HG02571 (cell line): ENCODE measurements at regions not wholly inside any gene's neighbourhood (a gene's known extent, or its start where the extent isn't known, plus 50 kb on each side); places are given as distances from the start of the nearest gene placed in this dataset.

Experiments used
- ATAC-seq: cut with Tn5 transposase; IDR thresholded peaks from one replicate; pipeline ENCODE4 v1.9.1; 2021; ENCODE audit warnings: mild to moderate bottlenecking, moderate library complexity; ENCODE audit not compliant: unreplicated experiment

DNA sequence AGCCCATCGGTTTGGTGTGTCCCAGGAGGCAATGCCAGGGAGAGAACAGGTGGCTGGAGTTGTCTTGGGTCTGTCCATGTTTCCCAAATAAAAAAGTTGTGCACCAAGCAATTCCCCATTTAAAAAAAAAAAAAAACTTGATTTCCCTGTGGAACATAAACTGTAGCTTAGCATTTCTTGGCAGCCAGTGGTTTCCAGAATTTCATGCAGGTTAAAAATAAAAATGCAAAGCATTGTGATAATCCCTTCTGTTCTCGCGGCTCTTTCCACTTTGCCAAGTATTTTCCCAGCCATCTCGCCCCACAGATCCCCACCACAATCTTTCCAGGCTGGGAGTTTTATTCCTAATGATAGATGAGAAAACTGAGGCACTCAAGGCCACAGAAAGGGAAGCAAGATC lies 51.4 kb upstream of the MSX1 start:
- no peak for ATAC-seq

DNA sequence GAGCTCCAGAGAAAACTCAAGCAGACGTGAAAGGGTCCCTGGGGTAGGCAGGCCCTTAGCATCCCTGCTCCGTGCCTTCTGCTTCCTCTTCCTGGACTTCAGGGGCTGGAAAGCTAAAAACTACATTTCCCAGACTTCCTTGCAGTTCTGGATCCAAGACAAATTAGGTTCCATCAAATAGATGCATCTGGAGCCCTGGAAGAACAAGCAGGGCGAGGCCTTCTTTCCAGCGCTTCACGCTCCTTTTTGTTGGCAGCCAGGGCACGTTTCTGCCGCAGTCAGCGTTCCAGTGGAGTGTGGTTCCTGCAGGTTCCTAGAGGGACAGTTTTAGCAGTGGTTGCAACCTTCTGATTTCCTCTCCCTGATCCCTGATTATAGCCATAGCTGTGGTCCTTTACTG lies 53.6 kb upstream of the MSX1 start:
- no peak for ATAC-seq

DNA sequence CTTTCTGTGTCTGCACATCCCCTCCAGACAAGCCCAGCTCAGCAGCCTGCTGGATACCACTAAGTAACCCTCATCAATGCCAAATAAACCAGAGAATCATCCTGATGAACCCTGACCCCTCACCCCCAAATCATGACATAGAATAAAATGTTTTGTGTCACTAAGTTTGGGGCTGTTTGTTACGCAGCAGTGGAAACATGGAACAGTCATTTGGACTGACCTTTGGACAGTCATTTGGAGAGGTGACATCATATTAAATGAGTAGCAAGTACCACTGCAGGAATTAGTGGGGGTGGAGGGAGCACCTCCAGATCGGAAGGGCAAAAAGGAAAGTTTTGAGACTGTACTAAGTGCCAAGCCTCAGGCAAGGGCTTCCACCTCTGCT lies 55.6 kb upstream of the MSX1 start:
- ATAC-seq = no peak

DNA sequence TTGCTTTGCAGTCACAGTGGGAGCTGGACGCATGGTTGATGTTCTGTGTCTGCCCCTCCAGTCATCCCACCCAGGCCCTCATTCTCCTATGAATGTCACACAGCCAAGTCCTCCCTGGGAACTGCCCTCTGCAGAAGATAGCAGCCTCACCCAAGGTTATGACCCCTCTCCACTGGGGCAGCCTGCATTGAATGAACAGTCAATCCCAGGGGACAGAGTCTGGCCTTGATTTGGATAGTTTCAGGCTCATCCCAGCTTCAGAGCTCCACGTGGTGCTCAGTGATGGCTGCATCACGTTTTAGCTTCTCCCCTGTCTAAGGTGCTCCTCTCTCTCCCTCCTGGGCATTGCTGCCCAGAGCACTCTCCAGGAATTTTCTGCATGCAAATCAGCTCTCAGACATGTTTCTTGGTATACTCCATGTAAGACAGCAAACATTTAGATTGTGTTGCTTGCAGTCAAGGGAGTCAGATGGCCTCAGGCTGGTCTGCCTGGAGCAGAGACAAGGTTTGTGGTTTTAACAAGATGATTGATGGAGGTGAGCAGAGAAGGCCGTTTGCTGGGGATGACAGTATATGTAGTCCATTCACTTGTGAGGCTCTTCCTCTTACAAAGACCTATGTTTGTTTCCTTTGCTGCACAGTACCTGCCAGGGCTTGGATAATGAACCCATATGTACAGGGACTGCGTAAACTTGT lies 56.1 kb upstream of the MSX1 start:
- ATAC-seq = no peak

DNA sequence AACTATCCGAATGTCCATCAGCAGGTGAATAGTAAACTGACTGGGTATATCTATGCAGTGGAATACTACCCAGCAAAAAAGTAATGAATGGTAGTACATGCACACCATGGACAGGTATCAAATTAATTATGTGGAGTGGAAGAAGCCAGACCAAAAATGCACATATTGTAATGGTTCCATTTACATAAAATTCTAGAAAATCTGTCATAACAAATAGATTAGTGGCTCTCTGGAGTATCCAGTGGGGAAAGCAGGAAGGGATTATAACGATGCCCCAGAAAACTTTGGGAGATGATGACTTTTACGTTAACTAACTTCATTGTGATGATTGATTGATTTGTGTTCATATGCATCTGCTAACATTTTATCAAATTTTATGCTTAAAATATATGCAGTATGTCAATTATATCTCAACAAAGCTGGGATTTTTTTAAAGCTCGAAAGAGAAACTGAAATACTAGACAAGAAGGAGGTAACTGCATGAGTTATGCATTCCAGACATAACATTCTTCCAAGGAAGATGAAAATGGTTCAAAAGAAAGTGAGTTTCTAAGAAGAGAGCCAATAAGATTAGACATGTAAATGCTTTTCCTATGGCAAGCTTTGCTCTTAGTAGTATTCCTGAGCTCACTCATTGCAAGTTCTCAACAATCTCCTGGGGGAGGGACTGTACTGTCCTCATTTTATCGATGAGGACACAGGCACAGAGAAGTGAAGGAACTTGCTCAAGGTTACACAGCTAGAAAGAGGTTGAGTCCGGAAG lies 58.6 kb upstream of the MSX1 start:
- no peak for ATAC-seq

DNA sequence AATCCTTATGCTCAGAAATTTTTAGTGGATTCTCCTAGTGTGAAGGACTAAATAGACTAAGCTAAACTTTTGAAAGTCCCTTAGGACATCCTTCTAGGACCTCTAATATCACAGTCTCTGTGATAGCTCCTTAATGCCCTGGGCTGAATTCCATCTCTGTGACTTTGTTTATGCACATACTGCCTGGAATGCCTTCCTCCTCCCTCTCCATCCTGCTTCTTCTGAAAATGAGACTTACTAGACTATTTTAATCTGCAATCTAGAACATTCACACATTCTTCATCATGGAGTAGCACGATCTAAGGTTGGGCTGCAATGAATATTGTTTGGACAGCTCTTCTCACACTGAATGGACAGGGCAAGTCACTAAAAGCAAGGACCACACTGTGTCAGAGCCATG lies 65.0 kb upstream of the MSX1 start:
- no peak for ATAC-seq

DNA sequence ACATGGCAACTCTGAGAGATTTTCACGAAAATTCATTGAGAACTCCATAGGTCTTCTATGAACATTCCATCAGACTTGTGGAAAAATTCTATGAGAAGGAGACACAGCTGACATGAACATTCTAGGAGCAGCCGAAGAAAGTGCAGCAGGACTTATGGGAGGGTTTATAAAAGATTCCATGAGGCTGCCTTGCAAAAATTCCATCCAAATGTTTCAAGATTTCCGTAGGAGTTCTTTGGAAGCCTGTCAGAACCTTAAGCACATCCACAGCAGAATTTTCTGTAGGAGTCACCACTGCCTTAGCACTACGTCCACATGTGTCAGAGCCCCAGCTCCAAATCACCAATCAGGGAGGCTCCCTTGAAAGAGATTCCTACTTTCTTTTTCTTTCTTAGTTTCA lies 67.0 kb upstream of the MSX1 start:
- ATAC-seq = no peak

DNA sequence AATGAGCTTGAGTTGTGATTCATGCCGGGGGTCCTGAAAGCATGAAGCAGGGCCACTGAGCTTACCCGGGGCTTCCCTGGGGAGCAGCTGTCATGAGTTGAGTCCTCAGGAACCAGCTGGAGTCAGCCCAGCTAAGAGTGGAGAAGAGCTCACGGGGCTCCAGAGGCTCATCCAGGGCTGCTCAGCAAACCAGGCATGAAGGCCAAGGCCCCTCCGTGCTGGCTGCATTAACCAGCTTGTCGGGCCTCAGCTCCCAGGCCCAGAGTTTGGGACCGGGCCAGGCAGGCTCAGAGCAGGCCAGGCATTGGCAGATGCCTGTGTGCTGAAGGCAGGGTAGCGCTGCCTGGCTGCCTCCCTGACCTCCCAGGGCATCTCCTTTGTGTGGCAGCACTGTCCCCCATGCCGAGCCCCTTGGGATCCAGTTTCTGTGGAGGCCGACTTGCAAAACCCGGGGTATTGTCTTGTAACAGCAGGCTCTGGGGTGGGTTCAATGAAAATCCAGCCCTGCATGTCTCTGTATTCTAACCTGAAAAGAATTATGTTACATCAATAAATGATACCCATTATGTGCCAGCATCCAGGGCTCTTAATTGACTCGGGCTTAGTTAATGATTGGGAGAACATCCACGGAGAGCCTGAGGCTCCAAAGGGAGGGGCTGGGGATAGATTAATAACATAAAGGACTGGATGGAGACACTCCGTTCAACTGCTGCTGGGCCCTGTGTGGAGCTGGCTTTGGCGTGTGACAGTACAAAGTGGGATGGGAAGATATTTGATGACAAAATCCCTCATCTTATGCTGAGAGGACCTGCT lies 68.0 kb upstream of the MSX1 start:
- no peak for ATAC-seq

DNA sequence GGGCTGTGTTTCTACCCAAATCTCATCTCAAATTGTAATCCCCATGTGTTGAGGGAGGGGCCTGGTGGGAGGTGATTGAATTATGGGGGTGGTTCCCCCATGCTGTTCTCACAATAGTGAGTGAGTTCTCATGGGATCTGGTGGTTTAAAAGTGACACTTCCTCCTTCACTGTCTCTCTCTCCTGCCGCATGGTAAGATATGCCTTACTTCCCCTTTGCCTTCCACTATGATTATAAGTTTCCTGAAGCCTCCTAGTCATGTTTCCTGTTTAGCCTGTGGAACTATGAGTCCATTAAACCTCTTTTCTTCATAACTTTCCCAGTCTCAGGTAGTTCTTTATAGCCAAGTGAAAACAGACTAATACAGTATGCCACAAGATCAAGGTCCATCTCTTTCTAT lies 70.0 kb upstream of the MSX1 start:
- ATAC-seq = no peak

DNA sequence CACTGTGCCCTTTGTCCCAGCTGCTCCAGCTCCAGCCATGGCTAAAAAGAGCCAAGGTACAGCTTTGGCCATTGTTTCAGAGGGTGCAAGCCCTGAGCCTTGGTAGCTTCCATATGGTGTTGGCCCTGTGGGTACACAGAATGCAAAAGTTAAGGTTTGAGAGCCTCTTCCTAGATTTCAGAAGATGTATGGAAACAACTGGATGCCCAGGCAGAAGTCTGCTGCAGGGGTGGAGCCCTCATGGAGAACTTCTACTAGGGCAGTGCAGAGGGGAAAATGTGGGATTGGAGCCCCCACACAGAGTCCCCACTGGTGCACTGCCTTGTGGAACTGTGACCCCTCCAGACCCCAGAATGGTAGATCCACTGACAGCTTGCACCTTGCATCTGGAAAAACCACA lies 70.9 kb upstream of the MSX1 start:
- ATAC-seq = no peak

DNA sequence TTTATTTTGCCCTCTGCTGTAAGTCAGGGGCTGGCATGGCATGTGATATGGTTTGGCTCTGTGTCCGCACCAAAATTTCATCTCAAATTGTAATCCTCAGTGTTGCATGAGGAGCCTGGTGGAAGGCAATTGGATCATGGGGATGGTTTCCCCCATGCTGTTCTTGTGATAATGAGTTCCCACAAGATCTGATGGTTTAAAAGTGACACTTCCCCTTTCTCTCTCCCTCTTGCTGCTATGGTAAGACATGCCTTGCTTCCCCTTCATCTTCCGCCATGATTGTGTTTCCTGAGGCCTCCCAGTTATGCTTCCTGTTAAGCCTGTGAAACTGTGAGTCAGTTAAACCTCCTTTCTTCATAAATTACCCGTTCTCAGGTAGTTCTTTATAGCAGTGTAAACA lies 72.0 kb upstream of the MSX1 start:
- ATAC-seq = no peak

DNA sequence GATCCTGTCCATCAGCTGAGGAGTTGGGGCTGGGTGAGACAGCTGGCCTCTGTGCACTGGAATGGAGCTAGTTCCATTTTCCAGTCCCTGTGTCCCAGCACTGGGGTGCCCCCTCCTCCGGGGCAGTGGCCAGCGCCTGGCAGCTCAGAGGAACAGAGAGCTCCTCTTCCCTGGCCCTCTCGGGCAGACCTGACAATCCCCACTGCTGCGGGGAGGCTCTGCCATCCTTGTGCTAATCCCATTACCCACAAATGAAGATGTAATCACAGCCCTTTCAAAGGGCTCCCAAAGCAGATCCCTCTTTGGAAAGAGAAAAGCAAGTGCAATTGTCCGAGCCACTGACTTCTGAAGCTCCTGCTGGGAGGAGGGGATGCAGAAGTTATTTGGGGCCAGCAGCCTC lies 75.1 kb upstream of the MSX1 start:
- no peak for ATAC-seq

DNA sequence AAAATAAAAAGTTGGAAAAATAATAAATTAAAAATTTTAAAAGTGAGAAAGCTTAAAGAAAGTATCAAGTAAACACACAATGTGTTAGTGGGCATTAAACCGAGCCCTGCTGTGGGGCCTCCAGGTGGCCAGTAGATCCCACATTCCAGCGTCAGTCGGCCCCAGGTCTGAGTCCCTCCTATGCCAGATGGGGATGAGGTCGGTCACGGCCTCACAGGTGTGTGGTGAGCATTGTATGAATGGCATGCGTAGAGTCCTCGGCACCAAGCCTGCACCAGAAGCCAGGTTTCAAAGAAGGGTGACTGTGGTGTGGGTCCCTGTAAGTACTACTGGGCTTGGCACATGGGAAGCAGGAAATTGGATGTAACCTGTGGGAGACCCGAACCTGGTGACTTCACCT lies 75.6 kb upstream of the MSX1 start:
- no peak for ATAC-seq

DNA sequence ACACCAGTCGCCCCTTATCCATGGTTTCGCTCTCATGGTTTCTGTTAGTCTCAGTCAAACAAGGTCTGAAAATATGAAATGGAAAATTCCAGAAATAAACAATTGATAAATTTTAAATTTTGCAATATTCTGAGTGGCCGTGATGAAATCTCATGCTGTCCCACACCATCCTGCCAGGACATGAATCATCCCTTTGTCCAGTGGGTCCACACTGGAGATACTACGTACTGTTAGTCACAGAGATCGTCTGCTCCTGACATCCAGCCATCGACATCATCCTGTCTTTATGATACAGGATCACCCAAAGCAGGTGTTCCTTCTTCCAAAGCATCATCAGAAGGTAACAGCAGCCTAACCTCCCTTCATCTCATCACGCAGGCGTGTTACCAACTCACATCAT lies 76.5 kb upstream of the MSX1 start:
- no peak for ATAC-seq

DNA sequence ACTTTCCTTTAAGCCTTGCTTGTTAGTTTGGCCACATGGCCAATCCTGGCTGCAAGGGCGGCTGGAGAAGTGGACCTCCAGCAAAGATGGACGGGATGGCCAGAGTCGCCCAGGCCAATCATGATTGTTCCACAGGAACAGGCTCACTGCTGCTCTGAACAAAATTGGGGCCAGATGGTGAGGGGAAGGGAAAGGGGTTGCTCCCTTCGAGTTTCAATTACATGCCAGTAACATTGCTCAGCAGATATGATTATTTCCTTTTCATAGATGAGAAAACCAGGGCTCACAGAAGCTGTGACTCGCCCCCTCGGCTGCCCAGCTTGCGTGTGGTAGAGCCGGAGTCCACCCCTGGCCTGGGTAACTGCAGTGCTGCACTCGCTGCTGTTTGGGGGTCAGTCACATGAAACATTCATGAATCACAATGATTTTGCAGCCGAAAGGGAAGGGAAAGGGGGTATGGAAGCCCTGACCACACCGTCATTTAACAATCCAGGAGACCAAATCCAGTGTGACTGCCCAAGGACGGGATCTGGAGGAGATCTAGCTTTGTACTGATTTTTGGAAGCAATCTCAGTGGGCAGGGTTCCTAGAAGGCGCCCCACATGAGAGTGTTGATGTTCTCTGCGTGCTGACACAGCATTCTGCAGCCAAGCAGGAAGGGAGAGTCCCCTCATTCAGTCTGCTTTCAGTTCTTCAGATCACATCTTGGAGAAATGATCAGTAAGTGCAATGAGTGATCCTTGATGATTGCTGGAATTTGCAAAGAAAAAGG lies 77.3 kb upstream of the MSX1 start:
- no peak for ATAC-seq

DNA sequence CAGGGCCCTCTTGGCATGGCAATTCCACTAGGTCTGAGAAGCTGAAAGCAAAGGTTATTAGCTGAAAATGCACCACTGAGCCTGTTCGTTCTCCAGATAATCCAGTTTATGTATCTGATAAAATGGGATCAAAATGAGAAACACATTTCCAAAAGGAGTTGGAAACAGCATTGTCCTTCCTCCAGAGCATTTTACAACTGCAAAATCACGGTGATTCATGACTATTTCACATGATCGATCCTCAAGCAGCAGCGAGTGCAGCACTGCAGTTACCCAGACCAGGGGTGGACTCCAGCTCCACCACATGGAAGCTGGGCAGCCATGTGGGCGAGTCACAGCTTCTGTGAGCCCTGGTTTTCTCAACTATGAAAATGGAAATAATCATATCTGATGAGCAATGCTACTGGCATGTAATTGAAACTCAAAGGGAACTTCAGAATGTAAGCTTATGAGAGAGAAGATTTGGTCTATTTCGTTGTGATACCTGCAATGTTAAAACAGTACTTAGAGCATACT lies 78.7 kb upstream of the MSX1 start:
- ATAC-seq = no peak

DNA sequence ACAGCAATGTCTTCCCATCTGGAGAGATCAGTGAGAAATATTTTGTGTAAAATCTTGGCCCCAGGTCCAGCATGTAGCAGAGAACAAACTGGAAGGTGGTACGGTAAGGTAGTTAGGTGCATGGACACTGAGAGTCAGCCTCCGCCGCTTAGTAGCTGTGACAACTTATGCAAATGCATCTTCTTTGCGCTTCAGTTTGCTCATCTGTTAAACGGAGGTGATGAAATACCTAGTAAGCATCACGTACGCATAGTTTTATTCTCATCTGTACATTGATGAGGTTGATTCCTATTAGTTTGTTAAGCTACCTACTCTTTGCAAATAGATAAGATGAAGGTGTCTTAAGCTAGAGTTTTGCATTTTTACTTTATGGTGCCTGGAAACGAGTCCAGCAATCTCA lies 80.0 kb upstream of the MSX1 start:
- no peak for ATAC-seq

DNA sequence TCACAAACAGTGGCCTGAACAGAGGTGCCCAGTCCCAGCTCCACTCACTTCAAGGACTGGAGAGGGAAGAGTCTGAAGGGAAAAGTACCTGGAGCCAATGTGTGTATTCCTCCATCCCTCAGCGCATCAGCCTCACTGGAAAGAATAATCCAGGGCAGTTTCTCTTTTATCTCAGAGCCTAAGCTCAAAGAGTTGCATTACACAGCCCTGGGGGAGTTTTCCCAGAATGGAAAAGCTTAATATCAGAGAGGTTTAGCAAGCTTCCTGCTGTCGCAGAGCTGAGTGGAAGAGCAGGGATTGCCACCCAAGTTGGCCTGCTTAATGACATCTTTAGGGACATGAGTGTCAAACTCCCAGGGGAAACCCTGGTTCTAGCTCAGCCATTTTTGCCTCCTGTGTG lies 80.4 kb upstream of the MSX1 start:
- no peak for ATAC-seq

DNA sequence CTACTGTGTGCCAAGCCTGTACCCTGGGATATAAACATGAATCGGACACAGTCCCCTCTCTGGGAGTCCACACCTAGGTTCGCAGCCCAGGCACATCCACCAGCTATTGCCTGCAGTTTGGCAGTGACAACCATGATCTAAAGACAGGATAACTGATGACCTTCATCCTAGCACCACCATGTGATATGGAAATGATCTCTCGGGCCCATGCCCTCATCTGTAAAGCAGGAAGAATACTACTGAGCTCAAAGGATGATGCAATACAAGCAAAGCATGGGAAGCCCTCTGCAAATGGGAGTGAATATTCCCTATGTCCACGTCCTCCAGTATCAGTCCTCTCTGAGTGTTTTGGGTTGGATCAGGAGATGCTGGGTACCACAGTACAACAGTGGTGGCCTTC lies 80.9 kb upstream of the MSX1 start:
- no peak for ATAC-seq

DNA sequence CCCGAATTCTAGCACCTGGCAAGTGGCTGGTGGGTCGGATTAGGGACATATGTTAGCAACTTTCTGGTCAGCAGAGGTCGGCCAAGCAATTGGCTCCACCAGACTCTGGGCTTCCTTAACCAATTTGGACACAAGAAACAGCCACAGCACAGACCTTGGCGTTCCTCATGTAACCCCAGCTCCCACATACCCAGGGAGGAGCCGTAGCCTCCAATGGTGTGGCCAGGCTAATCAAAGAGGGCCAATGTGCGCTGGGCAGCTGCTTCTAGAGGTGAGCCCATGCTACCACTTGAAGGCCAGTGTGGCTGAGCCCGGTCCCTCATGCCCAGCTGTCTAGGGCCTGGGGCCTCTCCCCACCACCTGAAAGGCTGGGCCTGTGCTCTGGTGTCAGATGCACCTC lies 82.5 kb upstream of the MSX1 start:
- ATAC-seq = no peak

DNA sequence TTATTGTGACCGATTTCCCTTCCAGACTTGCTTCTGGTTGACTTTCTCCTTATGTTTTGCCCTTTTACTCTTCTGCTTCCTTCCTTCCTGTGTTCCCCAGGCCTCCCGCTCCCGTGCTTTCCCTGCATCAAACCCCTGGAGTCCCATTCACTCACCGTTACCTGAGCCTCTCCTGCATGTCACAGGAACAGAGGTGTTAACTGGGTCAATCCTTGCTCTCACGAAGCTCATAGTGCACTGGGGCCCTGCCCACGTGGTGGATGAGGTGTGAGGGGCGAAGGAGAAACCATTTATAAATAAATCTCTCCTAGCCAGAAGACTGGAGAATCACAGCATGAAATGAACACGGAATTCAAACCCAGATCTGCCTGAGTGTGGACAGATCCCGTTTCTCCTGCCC lies 83.1 kb upstream of the MSX1 start:
- ATAC-seq = no peak
